ENCODE measurements at regions not wholly inside any gene's neighbourhood (a gene's known extent, or its start where the extent isn't known, plus 50 kb on each side); places are given as distances from the start of the nearest gene placed in this dataset.
A peak's percentile ranks its signal among the peaks of the same experiment; 100 is the strongest.

DNA sequence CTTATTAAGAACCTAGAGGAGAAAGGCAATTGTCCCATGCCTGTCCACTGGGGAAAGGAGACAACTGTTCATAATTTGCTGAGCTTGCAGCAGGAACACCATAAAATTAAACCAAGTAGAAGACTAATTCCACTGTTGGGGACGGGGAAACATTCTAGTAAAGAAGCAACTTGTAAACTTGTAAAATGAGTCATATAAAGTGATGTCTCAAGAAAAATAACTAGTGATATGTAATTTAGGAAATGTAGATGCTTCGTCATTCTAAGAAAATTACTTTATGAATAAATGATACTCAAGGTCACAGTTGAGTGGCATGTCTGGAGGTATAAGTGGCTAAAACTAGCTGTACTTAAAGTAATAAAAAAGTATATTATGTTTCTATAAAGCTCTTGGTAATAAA, 121.2 kb upstream of the MID1 start:
- no peak overlapping the region for H2AFZ ChIP-seq (ENCODE audit: low read depth, low read length)
- no peaks in the 10 kb centered on the region for H3K79me2 ChIP-seq (ENCODE audit: insufficient read depth, low read length)
- FAIRE-seq (peak; percentile 32), DNase-seq (ENCODE audit: low read depth) (no peak)
- Mint-ChIP-seq H3K36me3 (ENCODE audit: low read depth, unreplicated experiment) (no peaks in the 10 kb centered on the region), H3K4me3 (ENCODE audit: unreplicated experiment) (no peak overlapping the region), H3K4me1 (ENCODE audit: low read depth, unreplicated experiment) (peaks cover 7% of the 10 kb centered on the region), H3K27ac (ENCODE audit: unreplicated experiment) (no peak overlapping the region), H3K27me3 (ENCODE audit: low read depth, unreplicated experiment) (no peaks in the 10 kb centered on the region), H3K9me3 (ENCODE audit: unreplicated experiment) (no peaks in the 10 kb centered on the region)
- H3K36me3 ChIP-seq (ENCODE audit: insufficient read depth, low read length): no peaks in the 10 kb centered on the region
- TF ChIP-seq, protein P1, sequence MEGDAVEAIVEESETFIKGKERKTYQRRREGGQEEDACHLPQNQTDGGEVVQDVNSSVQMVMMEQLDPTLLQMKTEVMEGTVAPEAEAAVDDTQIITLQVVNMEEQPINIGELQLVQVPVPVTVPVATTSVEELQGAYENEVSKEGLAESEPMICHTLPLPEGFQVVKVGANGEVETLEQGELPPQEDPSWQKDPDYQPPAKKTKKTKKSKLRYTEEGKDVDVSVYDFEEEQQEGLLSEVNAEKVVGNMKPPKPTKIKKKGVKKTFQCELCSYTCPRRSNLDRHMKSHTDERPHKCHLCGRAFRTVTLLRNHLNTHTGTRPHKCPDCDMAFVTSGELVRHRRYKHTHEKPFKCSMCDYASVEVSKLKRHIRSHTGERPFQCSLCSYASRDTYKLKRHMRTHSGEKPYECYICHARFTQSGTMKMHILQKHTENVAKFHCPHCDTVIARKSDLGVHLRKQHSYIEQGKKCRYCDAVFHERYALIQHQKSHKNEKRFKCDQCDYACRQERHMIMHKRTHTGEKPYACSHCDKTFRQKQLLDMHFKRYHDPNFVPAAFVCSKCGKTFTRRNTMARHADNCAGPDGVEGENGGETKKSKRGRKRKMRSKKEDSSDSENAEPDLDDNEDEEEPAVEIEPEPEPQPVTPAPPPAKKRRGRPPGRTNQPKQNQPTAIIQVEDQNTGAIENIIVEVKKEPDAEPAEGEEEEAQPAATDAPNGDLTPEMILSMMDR (IDR thresholded peaks at IDR 0.05; ENCODE audit: insufficient read depth, low read depth, low read length): no peak
- no peak for TF ChIP-seq EZH2 (IDR thresholded peaks at IDR 0.05; ENCODE audit: insufficient read depth, low read length)
- no peaks in the 10 kb centered on the region for H3K4me1 ChIP-seq (ENCODE audit: insufficient read depth, low read length)
- no peaks in the 10 kb centered on the region for H3K27me3 ChIP-seq (ENCODE audit: insufficient read depth, low read length)
- H3K9me3 ChIP-seq (ENCODE audit: insufficient read depth, low read depth, low read length): no peaks in the 10 kb centered on the region
- no peak overlapping the region for H3K27ac ChIP-seq (ENCODE audit: low read depth, low read length)
- no peak overlapping the region for H3K9ac ChIP-seq (ENCODE audit: low read length)
- no peak overlapping the region for H3K4me3 ChIP-seq (ENCODE audit: insufficient read depth, low read depth, low read length)
- no peaks in the 10 kb centered on the region for H4K20me1 ChIP-seq (ENCODE audit: insufficient read depth, low read length)
- H3K4me2 ChIP-seq (ENCODE audit: low read length): no peak overlapping the region

DNA sequence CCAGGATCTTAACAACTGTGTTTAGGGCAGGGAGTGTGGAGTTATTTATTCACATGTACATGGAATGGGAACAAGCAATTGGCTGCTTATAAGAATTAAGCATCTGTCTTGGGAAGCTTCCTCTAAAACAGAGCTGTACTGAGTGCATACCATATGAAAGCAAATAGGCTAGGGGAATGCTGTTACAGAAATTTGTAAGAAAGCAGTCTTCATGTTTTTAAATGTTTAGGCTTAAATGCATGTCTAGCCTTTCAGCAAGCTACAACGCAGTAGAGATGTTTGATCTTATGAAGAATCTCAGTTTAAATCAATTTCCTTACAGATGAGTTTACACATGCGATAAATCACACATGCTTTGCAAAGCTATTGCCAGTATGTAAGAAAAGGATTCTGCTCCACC, 123.1 kb upstream of the MID1 start:
- DNase-seq (ENCODE audit: low read depth) (no peak), FAIRE-seq (no peak)
- Mint-ChIP-seq H3K4me3 (ENCODE audit: unreplicated experiment) (no peak overlapping the region), H3K27me3 (ENCODE audit: low read depth, unreplicated experiment) (no peaks in the 10 kb centered on the region), H3K36me3 (ENCODE audit: low read depth, unreplicated experiment) (no peaks in the 10 kb centered on the region), H3K9me3 (ENCODE audit: unreplicated experiment) (no peaks in the 10 kb centered on the region), H3K27ac (ENCODE audit: unreplicated experiment) (no peak overlapping the region), H3K4me1 (ENCODE audit: low read depth, unreplicated experiment) (peaks cover 9% of the 10 kb centered on the region)
- no peak for TF ChIP-seq EZH2 (IDR thresholded peaks at IDR 0.05; ENCODE audit: insufficient read depth, low read length)
- Histone ChIP-seq H3K4me2 (ENCODE audit: low read length) (no peak overlapping the region), H3K27me3 (ENCODE audit: insufficient read depth, low read length) (no peaks in the 10 kb centered on the region), H2AFZ (ENCODE audit: low read depth, low read length) (no peak overlapping the region), H3K79me2 (ENCODE audit: insufficient read depth, low read length) (no peaks in the 10 kb centered on the region), H3K4me3 (ENCODE audit: insufficient read depth, low read depth, low read length) (no peak overlapping the region), H3K36me3 (ENCODE audit: insufficient read depth, low read length) (no peaks in the 10 kb centered on the region), H4K20me1 (ENCODE audit: insufficient read depth, low read length) (no peaks in the 10 kb centered on the region), H3K27ac (ENCODE audit: low read depth, low read length) (no peak overlapping the region), H3K9ac (ENCODE audit: low read length) (no peak overlapping the region), H3K4me1 (ENCODE audit: insufficient read depth, low read length) (no peaks in the 10 kb centered on the region), H3K9me3 (ENCODE audit: insufficient read depth, low read depth, low read length) (no peaks in the 10 kb centered on the region)

DNA sequence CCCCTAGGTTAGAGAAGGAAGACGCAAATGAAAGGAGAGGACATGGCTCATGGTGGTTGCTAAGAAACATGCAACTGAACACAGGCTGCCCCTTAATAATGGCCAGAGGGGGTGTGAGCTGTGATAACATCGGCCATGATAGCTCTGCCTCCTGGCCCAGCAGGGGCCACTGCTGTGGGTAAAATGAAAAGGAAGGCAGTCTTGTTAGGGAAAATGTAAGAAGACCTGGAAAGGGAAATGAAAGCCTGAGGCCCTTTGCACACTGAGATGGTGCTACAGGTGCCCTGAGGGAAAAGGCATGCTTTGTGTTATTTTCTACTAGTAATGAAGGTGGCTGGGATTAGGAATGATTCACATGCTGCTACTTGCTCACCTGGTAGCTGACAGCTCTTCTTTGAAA, 123.6 kb upstream of the MID1 start:
- H3K27ac Mint-ChIP-seq (ENCODE audit: unreplicated experiment): no peak overlapping the region

More for the DNA sequence above, 123.6 kb upstream of the MID1 start:
- no peak for DNase-seq (ENCODE audit: low read depth)
- Mint-ChIP-seq H3K27me3 (ENCODE audit: low read depth, unreplicated experiment) (no peaks in the 10 kb centered on the region), H3K4me1 (ENCODE audit: low read depth, unreplicated experiment) (peaks cover 9% of the 10 kb centered on the region), H3K9me3 (ENCODE audit: unreplicated experiment) (no peaks in the 10 kb centered on the region), H3K4me3 (ENCODE audit: unreplicated experiment) (no peak overlapping the region), H3K36me3 (ENCODE audit: low read depth, unreplicated experiment) (no peaks in the 10 kb centered on the region)
- no peak overlapping the region for H3K27ac ChIP-seq (ENCODE audit: low read depth, low read length)
- H3K4me1 ChIP-seq (ENCODE audit: insufficient read depth, low read length): no peaks in the 10 kb centered on the region
- no peak overlapping the region for H2AFZ ChIP-seq (ENCODE audit: low read depth, low read length)
- H3K79me2 ChIP-seq (ENCODE audit: insufficient read depth, low read length): no peaks in the 10 kb centered on the region
- no peaks in the 10 kb centered on the region for H3K36me3 ChIP-seq (ENCODE audit: insufficient read depth, low read length)
- no peak for FAIRE-seq
- no peak overlapping the region for H3K4me3 ChIP-seq (ENCODE audit: insufficient read depth, low read depth, low read length)
- H4K20me1 ChIP-seq (ENCODE audit: insufficient read depth, low read length): no peaks in the 10 kb centered on the region
- H3K27me3 ChIP-seq (ENCODE audit: insufficient read depth, low read length): no peaks in the 10 kb centered on the region
- H3K4me2 ChIP-seq (ENCODE audit: low read length): no peak overlapping the region
- H3K9me3 ChIP-seq (ENCODE audit: insufficient read depth, low read depth, low read length): no peaks in the 10 kb centered on the region
- H3K9ac ChIP-seq (ENCODE audit: low read length): no peak overlapping the region
- TF ChIP-seq, protein P1 (IDR thresholded peaks at IDR 0.05; ENCODE audit: insufficient read depth, low read depth, low read length): no peak
- TF ChIP-seq EZH2 (IDR thresholded peaks at IDR 0.05; ENCODE audit: insufficient read depth, low read length): no peak

Data from astrocyte (in vitro differentiated cells and primary cell).